HCT116 (cell line): ENCODE measurements at regions not wholly inside any gene's neighbourhood (a gene's known extent, or its start where the extent isn't known, plus 50 kb on each side); places are given as distances from the start of the nearest gene placed in this dataset.

Experiments
- CTCF ChIP-seq, 3 experiments: fragments of 200-600 bp in 1 of 3; sonication (generic) in 1 of 3; IDR thresholded peaks in 2 of 3; conservative IDR thresholded peaks in 1 of 3; 2 replicates each; pipeline ENCODE4 v1.5.1; 2012 to 2017; ENCODE audit warnings: low read depth in 2 of 3, low read length in 2 of 3, antibody characterized with exemption in 1 of 3, borderline replicate concordance in 1 of 3, control low read depth in 1 of 3, mild to moderate bottlenecking in 1 of 3, mixed read lengths in 1 of 3, mixed run types in 1 of 3, moderate library complexity in 1 of 3; ENCODE audit not compliant: insufficient read depth in 1 of 3
- EGR1 ChIP-seq: IDR thresholded peaks from 2 replicates; pipeline ENCODE4 v1.6.1; 2012; ENCODE audit warnings: low read depth
- POLR2AphosphoS5 ChIP-seq: IDR thresholded peaks from 2 replicates; pipeline ENCODE4 v1.6.1; 2011; ENCODE audit warnings: mild to moderate bottlenecking, low read depth, low read length, moderate library complexity
- SIN3A ChIP-seq: IDR thresholded peaks from 2 replicates; pipeline ENCODE4 v1.6.1; 2012; ENCODE audit warnings: low read depth

- no peak for TF ChIP-seq SIN3A
- TF ChIP-seq CTCF (IDR thresholded peaks at IDR 0.05 in 2 of 3, conservative IDR thresholded peaks at IDR 0.05 in 1 of 3; ENCODE audit: borderline replicate concordance in 1 of 3, insufficient read depth in 1 of 3, low read depth in 2 of 3, low read length in 2 of 3): no peak
- TF ChIP-seq POLR2AphosphoS5: no peak
- no peak for TF ChIP-seq EGR1
Observed at GRCh38 chr6:166872531-166873009, 83.8 kb downstream of the RNASET2 start.
